CD4-positive, alpha-beta T cell (primary cell): ENCODE measurements at regions not wholly inside any gene's neighbourhood (a gene's known extent, or its start where the extent isn't known, plus 50 kb on each side); places are given as distances from the start of the nearest gene placed in this dataset.

Experiments used
- ATAC-seq: fragments of 200-7000 bp; cut with Tn5 transposase; one replicate; pipeline ENCODE4 v1.10.0; 2022; ENCODE audit warnings: mild to moderate bottlenecking; ENCODE audit not compliant: poor library complexity
- CTCF ChIA-PET: fragments of 350-600 bp; sonication (Branson Sonifier 250); formaldehyde crosslinking; loops from one replicate; lab custom pipeline; 2021; ENCODE audit warnings: antibody characterized with exemption, inconsistent platforms; lab: Charles Lee
- POLR2A ChIA-PET: fragments of 350-600 bp; sonication (Branson Sonifier 250); formaldehyde crosslinking; loops from one replicate; lab custom pipeline; 2021; ENCODE audit warnings: antibody characterized with exemption, inconsistent platforms; lab: Charles Lee
- DNase-seq, 14 experiments: peaks; one replicate each; pipeline ENCODE4 v3.0.0-alpha.2; 2013 to 2020; ENCODE audit warnings: mixed read lengths in 2 of 14
- H3K27ac ChIP-seq, 2 donors: one replicate each; pipeline versions ENCODE4 v1.5.1 to v1.7.0; 2013; ENCODE audit warnings: low read length in 2 of 2, low read depth in 1 of 2, mild to moderate bottlenecking in 1 of 2
- H3K27me3 ChIP-seq, 2 experiments: 1 replicate in 1 of 2; 2 replicates in 1 of 2; pipeline versions ENCODE4 v1.6.1 to v1.7.0; 2013; ENCODE audit warnings: low read length in 2 of 2, control low read depth in 1 of 2, mild to moderate bottlenecking in 1 of 2, moderate library complexity in 1 of 2; ENCODE audit not compliant: insufficient read depth in 2 of 2, control insufficient read depth in 1 of 2
- H3K36me3 ChIP-seq: one replicate; pipeline ENCODE4 v1.6.1; 2013; ENCODE audit warnings: low read length, control low read depth; ENCODE audit not compliant: insufficient read depth
- H3K4me1 ChIP-seq: one replicate; pipeline ENCODE4 v1.6.1; 2013; ENCODE audit warnings: low read length, control low read depth; ENCODE audit not compliant: insufficient read depth
- H3K4me3 ChIP-seq: one replicate; pipeline ENCODE4 v1.5.1; 2013; ENCODE audit warnings: mild to moderate bottlenecking, low read length, moderate library complexity
- H3K9me3 ChIP-seq, 2 experiments: 1 replicate in 1 of 2; 2 replicates in 1 of 2; pipeline versions ENCODE4 v1.6.1 to v1.7.0; 2013; ENCODE audit warnings: low read length in 2 of 2, mild to moderate bottlenecking in 2 of 2, control low read depth in 1 of 2, moderate library complexity in 1 of 2; ENCODE audit not compliant: control insufficient read depth in 1 of 2, insufficient read depth in 1 of 2
- H3K27ac Mint-ChIP-seq: one replicate; pipeline ENCODE4 v1.8.0; 2020; ENCODE audit warnings: mixed read lengths
- H3K27me3 Mint-ChIP-seq: one replicate; pipeline ENCODE4 v1.8.0; 2021; ENCODE audit warnings: mixed read lengths
- H3K36me3 Mint-ChIP-seq: one replicate; pipeline ENCODE4 v1.8.0; 2021; ENCODE audit warnings: low read depth, mixed read lengths
- H3K4me1 Mint-ChIP-seq: one replicate; pipeline ENCODE4 v1.8.0; 2021; ENCODE audit warnings: low read depth, mixed read lengths
- H3K4me3 Mint-ChIP-seq: one replicate; pipeline ENCODE4 v1.8.0; 2020; ENCODE audit warnings: mild to moderate bottlenecking, mixed read lengths
- H3K9me3 Mint-ChIP-seq: one replicate; pipeline ENCODE4 v1.8.0; 2020; ENCODE audit warnings: mixed read lengths
- CTCF ChIP-seq: fragments of 200-600 bp; IDR thresholded peaks from one replicate; pipeline ENCODE4 v1.8.0; 2022; ENCODE audit warnings: antibody characterized with exemption, mild to moderate bottlenecking
- intact Hi-C, 2 experiments: fragments of 100-400 bp; cut with DNase I in 1 of 2; cut with micrococcal nuclease in 1 of 2; formaldehyde crosslinking; loops; one replicate each; pipeline versions ENCODE4 v1.15.1 to v1.9.0; 2023 to 2025; cut with DNase I, micrococcal nuclease

GRCh38 chr6:166862978-166863530 lies 93.3 kb downstream of the RNASET2 start:
- peaks cover 17% of the 10 kb centered on the region for H3K4me1 Mint-ChIP-seq
- ChIA-PET POLR2A (interaction anchor here (1.0 to 1.3 kb wide), 3 partner anchors 93 to 488 kb away, joined by 3 read pairs; partner anchors contain the start of gene RNASET2), CTCF (interaction anchor here (1.3 kb wide), 1 partner anchor 76 kb away, joined by 3 read pairs; no protein-coding TSS in a partner anchor)
- peak overlapping the region; percentile 63 for H3K4me3 ChIP-seq
- H3K27ac ChIP-seq: no peak overlapping the region
- peaks cover 17% of the 10 kb centered on the region for H3K4me1 ChIP-seq
- peaks cover 0 to 3% of the 10 kb centered on the region in 2 experiments for H3K27me3 ChIP-seq
- no peak for TF ChIP-seq CTCF
- H3K27me3 Mint-ChIP-seq: no peaks in the 10 kb centered on the region
- peak overlapping the region; percentile 94 for H3K4me3 Mint-ChIP-seq
- no peaks in the 10 kb centered on the region for H3K9me3 ChIP-seq
- H3K36me3 Mint-ChIP-seq: no peaks in the 10 kb centered on the region
- ATAC-seq: peak; percentile 19
- intact Hi-C loops: loop anchor here in 1 of 2 experiments (5.0 to 10.0 kb wide), 2 partner anchors 76 to 132 kb away; partner anchors contain the start of gene CEP43
- H3K36me3 ChIP-seq: no peaks in the 10 kb centered on the region
- DNase-seq: peak in 1 of 14 experiments; percentile 5
- no peak overlapping the region for H3K27ac Mint-ChIP-seq
- no peaks in the 10 kb centered on the region for H3K9me3 Mint-ChIP-seq

- peaks cover 17% of the 10 kb centered on the region for H3K4me1 Mint-ChIP-seq
Measured at GRCh38 chr6:166862287-166862977, 93.9 kb downstream of the RNASET2 start.

More at GRCh38 chr6:166862287-166862977, 93.9 kb downstream of the RNASET2 start:
- H3K4me3 ChIP-seq: peak overlapping the region; percentile 63
- peaks cover 17% of the 10 kb centered on the region for H3K4me1 ChIP-seq
- H3K4me3 Mint-ChIP-seq: peak overlapping the region; percentile 94
- POLR2A ChIA-PET: interaction anchor here (1.0 to 1.3 kb wide), 3 partner anchors 94 to 489 kb away, joined by 3 read pairs; partner anchors contain the start of gene RNASET2
- H3K36me3 ChIP-seq: no peaks in the 10 kb centered on the region
- no peaks in the 10 kb centered on the region for H3K27me3 Mint-ChIP-seq
- no peaks in the 10 kb centered on the region for H3K9me3 ChIP-seq
- H3K27ac ChIP-seq: no peak overlapping the region
- intact Hi-C loops: loop anchor here in 1 of 2 experiments (5.0 to 10.0 kb wide), 2 partner anchors 75 to 132 kb away; partner anchors contain the start of gene CEP43
- peak; percentile 28 for TF ChIP-seq CTCF
- H3K27ac Mint-ChIP-seq: peak overlapping the region; percentile 58
- ATAC-seq: peak; percentile 87
- peaks cover 0 to 3% of the 10 kb centered on the region in 2 experiments for H3K27me3 ChIP-seq
- CTCF ChIA-PET: interaction anchor here (1.3 kb wide), 1 partner anchor 75 kb away, joined by 3 read pairs; no protein-coding TSS in a partner anchor
- H3K9me3 Mint-ChIP-seq: no peaks in the 10 kb centered on the region
- no peaks in the 10 kb centered on the region for H3K36me3 Mint-ChIP-seq
- DNase-seq: peak; percentile 13 to 80 (median 34)
